GM18907 (cell line): ENCODE measurements at regions not wholly inside any gene's neighbourhood (a gene's known extent, or its start where the extent isn't known, plus 50 kb on each side); places are given as distances from the start of the nearest gene placed in this dataset.
"Not testable (repeated sequence)": the region's sequence is repeated elsewhere in the genome, so short reads cannot be mapped to it uniquely, and the experiment has no call there.

Experiments used
- ATAC-seq: cut with Tn5 transposase; IDR thresholded peaks from one replicate; pipeline ENCODE4 v1.9.1; 2021; ENCODE audit warnings: mild to moderate bottlenecking, moderate library complexity; ENCODE audit not compliant: unreplicated experiment

DNA sequence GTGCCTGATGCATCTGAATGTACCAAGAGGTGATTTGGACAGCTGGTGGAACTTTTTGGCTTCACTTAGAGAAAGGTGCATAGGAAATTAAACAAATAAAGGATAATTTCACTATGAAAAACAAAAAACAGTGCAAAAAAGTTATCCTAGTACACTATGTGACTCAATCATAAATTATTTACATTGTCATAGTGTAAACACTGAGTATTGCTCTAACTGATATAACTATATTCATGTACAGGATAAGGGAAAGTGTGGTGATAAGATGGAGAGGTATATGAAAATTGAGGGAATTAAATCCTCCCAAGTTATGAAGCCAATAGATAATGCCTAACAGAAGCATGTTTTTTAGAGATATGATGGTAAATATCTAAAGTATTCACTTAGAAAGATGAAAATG is 50.2 kb upstream of the CPNE4 start:
- ATAC-seq, result no peak

GRCh38 chr3:132087356-132087755 is 52.5 kb upstream of the CPNE4 start:
- no peak for ATAC-seq

DNA sequence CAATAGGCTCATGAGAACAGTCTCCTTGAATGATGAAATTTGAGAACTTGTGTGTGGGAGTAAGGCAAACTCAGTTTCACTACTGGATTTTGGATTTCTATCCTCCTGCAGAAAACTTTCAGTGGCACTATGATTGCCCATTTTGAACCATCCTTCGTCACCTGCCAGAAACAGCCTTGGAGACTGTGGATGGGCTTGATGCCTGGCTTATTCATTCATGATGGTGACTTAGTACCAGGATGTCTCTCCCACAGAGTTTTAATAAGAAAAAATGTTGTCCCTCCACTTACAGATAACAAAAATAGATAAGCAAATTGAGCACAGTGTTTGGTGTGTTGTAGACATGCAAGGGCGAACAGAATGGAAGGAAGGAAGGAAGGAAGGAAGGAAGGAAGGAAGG is 53.5 kb upstream of the CPNE4 start:
- no peak for ATAC-seq

DNA sequence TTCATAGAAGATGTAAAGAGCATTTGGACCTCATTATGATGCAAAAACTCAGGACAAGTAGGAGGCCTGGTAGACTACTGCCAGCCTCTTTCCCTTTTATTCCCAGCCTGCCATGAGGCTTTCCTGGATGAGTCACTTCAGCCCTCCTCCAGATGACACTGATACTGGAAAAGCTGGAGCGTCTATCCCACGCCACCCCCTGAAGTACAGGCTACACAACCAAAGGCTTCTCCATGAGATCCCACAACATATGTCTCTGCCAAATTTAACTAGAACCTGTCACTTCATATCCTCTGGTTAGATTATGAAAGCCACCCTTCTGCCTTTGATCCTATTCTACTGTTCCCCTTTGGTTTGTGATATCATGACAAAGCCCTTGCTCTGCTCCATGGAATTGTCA is 56.1 kb upstream of the CPNE4 start:
- ATAC-seq, result no peak

DNA sequence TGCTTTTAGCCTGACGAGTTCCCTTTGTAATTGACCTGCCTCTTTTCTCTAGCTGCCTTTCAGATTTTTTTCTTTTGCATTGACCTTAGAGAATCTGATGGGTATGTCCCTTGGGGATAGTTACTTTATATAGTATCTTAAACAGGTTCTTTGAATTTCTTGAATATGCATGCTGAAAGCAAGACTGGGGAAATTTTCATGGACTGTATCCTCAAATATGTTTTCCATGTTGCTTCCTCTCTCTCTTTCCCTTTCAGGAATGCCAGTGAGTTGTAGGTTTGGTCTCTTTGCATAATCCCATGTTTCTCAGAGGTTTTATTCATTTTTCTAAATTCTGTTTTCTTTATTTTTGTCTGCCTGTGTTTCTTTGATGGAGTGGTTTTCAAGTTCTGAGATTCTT is 81.8 kb upstream of the CPNE4 start:
- no peak for ATAC-seq

- ATAC-seq, result no peak
Measured at GRCh38 chr3:132117642-132118041, 82.8 kb upstream of the CPNE4 start.

DNA sequence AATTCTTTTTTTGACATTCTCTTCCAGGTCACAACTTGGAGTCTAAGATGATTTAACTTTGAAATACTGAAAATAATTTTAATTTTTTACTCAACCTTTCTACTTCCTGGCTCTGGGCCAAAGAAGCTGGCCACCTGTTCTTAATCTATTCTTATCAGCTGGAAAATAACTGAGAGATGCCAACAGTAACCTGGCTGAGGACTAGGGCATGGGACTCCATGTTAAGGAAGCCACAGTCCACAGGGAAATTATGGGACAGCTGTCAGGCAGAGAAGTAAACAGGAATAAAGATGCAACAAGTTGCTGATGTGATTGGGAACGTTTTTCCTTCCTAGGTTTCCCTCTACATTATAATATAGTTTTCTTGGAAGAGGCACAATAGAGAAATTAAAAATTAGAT is 84.7 kb upstream of the CPNE4 start:
- ATAC-seq, result no peak

DNA sequence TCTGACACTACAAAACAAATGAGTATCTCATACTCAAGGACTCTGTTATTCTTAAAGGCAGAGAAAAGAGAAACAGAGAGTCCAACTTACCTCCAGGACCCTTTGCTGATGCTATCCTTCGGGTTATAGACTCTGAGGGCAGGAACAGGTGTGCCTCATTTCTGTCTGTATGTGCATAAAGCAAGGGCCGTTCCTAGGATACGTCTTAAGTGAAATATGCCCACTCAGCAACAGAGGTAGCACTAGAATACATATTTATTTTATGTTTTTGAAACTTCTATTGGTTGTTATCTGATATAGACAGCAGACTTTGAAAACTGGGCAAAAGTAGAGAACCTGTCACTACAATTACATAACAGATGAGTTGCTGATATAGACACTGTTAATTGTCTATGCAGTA is 89.3 kb upstream of the CPNE4 start:
- no peak for ATAC-seq

DNA sequence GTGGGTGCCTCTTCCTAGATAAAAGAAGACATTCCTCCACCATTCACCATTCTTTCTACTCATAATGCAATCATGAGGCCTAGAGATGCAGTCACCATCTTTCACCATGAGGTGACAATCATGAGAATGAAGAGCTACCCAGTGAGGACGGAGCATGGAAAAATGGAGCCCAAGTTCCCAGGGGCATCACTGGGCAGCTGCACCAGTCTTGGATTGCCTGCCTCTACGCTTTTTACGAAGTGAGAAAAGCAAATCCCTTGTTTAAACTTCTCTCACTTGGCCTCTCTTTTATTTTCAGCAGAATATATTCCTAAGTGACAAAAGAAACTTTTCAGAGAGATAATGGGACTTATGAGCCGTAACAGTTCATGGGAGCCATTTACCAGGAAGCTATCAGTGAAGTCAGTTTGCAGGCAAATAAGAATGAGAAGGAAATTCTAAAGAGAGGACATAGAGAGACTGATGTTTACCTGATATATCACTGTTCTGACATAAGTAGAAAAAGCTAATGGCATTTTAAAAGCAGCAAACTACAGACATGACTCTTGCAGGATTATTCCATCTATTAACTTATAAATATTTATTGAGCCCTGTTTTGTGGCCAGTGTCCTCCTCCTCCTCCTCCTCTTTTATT is 90.0 kb upstream of the CPNE4 start:
- ATAC-seq, result no peak

GRCh38 chr3:132134611-132135010 is 99.8 kb upstream of the CPNE4 start:
- ATAC-seq, result no peak

DNA sequence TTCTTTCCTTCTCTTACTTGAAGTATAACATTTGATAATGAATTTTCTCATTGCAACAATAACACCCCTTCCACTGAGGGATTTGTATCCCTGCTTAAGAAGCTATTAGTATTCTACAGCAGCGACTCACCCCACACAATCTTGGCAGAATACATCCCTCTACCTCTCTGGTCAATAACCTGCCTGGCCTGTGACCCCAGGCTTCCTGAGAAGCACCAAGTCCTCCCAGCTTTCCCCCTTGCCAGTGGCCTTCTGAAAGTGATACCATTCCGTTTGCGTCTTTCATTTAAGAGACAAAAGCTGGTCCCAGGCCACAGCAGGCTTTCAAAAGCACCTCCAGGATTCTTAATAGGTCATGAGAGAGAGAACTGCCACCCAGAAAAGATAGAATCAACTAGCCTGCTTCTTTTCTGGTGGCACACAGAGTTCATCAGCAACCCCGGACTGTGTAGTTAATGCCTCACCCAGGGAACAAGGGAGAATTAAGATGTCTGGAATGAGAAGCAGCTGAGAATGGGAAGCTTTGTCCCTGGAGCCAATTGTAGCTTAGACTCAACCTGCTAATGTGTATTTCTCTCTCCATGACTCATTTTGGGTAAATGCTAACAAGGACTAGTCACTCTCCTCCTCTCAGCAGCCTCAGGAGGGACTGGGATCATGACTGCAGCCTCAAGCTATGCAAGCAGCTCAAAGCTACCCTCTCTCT is 101.0 kb upstream of the CPNE4 start:
- ATAC-seq, result no peak

GRCh38 chr3:132136334-132136716 is 101.5 kb upstream of the CPNE4 start:
- no peak for ATAC-seq

DNA sequence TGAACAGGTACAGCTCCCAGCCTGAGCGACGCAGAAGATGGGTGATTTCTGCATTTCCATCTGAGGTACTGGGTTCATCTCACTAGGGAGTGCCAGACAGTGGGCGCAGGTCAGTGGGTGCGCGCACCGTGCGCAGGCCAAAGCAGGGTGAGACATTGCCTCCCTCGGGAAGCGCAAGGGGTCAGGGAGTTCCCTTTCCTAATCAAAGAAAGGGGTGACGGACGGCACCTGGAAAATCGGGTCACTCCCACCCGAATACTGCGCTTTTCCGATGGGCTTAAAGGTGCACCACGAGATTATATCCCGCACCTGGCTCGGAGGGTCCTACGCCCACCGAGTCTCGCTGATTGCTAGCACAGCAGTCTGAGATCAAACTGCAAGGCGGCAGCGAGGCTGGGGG is 102.1 kb upstream of the CPNE4 start:
- not testable (repeated sequence) for ATAC-seq

GRCh38 chr3:132145833-132146232 is 111.0 kb upstream of the CPNE4 start:
- ATAC-seq, result no peak

GRCh38 chr3:132154619-132155018 is 119.8 kb upstream of the CPNE4 start:
- ATAC-seq, result no peak

DNA sequence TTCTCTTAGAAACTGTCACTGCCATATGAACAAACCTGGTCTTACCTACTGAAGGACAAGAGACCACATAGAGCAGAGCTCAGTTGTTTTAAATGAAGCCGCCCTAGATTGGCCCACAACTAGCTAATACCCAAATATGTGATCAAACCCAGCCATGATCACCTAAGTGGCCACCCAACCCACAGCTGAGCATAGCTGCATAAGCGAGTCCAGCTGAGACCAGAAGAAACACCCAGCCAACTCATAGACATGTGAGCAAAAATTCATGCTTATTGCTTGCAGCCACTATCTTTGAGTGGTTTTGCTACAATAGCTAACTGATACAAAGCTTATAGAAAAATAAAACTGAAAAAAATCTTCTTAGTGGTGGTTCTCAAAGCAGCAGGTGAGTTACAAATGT is 124.3 kb upstream of the CPNE4 start:
- ATAC-seq, result no peak

DNA sequence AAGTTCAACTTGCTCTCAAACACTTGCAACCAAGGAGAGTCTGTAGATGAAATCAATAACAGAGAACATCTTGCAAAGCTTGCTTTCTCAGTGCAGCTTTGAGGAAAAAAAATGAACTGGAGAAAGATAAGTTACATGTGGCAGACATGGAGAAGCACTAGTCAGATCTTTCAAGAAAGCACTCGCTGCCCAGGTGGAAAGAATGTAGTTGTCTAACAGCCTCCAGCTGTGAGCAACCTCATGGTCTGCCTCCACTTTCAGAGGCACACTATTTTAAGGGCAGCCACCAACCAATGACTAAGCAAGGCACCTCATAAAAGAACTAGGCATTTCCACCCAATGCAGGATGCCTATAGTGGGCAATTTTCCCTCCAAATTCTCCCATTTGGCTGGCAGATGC is 125.4 kb upstream of the CPNE4 start:
- ATAC-seq, result no peak

DNA sequence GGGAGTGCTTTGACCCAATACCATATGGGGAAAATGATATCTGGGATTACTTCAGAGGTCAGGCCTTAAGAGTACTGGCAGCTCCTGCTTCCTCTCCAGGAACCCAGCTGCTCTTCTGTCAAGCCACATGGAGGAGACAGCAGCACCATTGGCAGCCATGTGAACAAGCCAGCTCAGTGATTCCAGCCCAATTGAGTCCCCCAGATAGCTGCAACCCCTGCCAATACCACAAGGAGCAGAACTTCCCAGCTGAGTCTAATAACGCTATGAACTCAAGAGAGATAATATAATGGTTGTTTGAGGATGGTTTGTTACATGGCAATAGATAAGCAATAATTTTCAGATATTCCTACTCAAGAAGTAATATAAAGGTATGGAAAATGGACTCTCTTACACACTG is 126.8 kb upstream of the CPNE4 start:
- ATAC-seq, result no peak

GRCh38 chr3:132164469-132165092 is 129.8 kb upstream of the CPNE4 start:
- ATAC-seq, result no peak

- ATAC-seq, result no peak
Measured at GRCh38 chr3:132167870-132168269, 133.1 kb upstream of the CPNE4 start.

- ATAC-seq, result no peak
Measured at GRCh38 chr3:132174500-132174899, 139.7 kb upstream of the CPNE4 start.

DNA sequence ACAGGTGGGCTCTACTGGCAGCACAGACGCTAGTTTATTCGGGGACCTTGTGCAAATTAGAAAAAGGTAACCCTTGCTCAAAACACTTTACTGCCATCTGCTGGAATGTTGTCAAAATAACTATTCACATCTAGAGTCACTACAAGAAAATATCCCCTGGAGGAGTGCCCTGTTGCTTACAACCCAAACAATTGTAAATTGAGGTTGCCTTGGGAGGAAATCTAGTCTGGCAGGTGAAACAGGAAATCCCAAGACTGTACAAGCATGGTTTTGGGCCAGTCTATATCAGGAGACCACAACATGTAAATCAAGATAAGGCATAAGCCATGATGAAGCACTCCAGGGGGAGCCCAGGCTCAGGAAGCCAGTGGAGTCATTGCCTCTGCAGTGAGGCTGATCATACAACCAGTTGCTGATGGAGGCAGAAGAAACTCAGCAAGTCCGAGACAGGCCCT is 136.8 kb upstream of the ACP3 start:
- peak; percentile 68 for ATAC-seq
